Neural cell (in vitro differentiated cells): ENCODE measurements at regions not wholly inside any gene's neighbourhood (a gene's known extent, or its start where the extent isn't known, plus 50 kb on each side); places are given as distances from the start of the nearest gene placed in this dataset.

Experiments
- H2AFZ ChIP-seq: fragments of 200-600, 300-800 bp; sonication (generic), shearing (Covaris generic); 2 replicates; pipeline ENCODE4 v1.6.0; 2014; ENCODE audit warnings: low read depth, mild to moderate bottlenecking, antibody characterized with exemption, low read length, moderate library complexity
- H3F3A ChIP-seq: fragments of 200-600 bp; shearing (Covaris generic); 2 replicates; pipeline ENCODE4 v1.6.1; 2016; ENCODE audit warnings: mild to moderate bottlenecking, moderate library complexity, mixed read lengths, antibody characterized with exemption, low read length; ENCODE audit not compliant: insufficient read depth, poor library complexity, severe bottlenecking
- H3K27ac ChIP-seq: fragments of 200-600, 300-800 bp; sonication (generic), shearing (Covaris generic); 2 replicates; pipeline ENCODE4 v1.5.1; 2014; ENCODE audit warnings: mild to moderate bottlenecking, low read length, moderate library complexity
- H3K27me3 ChIP-seq: fragments of 300-800, 200-600 bp; sonication (generic), shearing (Covaris generic); 2 replicates; pipeline ENCODE4 v1.6.0; 2014; ENCODE audit warnings: mild to moderate bottlenecking, low read depth, low read length, moderate library complexity; ENCODE audit not compliant: insufficient read depth
- H3K36me3 ChIP-seq: fragments of 300-800, 200-600 bp; sonication (generic), shearing (Covaris generic); 2 replicates; pipeline ENCODE4 v1.5.1; 2014; ENCODE audit warnings: mild to moderate bottlenecking, antibody characterized with exemption, low read length, moderate library complexity; ENCODE audit not compliant: insufficient read depth
- H3K4me2 ChIP-seq: fragments of 300-800, 200-600 bp; sonication (generic), shearing (Covaris generic); 2 replicates; pipeline ENCODE4 v1.6.0; 2014; ENCODE audit warnings: mild to moderate bottlenecking, low read length
- H3K4me3 ChIP-seq: fragments of 300-800, 200-600 bp; sonication (generic), shearing (Covaris generic); 2 replicates; pipeline ENCODE4 v1.5.1; 2014; ENCODE audit warnings: mild to moderate bottlenecking, low read length, moderate library complexity
- H3K79me2 ChIP-seq: fragments of 200-600 bp; shearing (Covaris generic); replicated peaks from 2 replicates; pipeline ENCODE4 v1.6.0; 2014; ENCODE audit warnings: mild to moderate bottlenecking, low read length, moderate library complexity; ENCODE audit not compliant: insufficient read depth
- H3K9ac ChIP-seq: fragments of 300-800, 200-600 bp; sonication (generic), shearing (Covaris generic); 2 replicates; pipeline ENCODE4 v1.6.1; 2016; ENCODE audit warnings: mild to moderate bottlenecking, low read length, mixed read lengths
- H3K9me2 ChIP-seq: fragments of 200-600 bp; shearing (Covaris generic); 2 replicates; pipeline ENCODE4 v1.6.1; 2016; ENCODE audit warnings: mild to moderate bottlenecking, low read length, mixed read lengths; ENCODE audit not compliant: insufficient read depth
- H3K9me3 ChIP-seq: fragments of 200-600, 300-800 bp; sonication (generic), shearing (Covaris generic); 2 replicates; pipeline ENCODE4 v1.6.1; 2016; ENCODE audit warnings: mild to moderate bottlenecking, mixed run types, low read length, moderate library complexity, mixed read lengths
- H4K20me1 ChIP-seq: fragments of 200-600 bp; shearing (Covaris generic); 2 replicates; pipeline ENCODE4 v1.6.1; 2016; ENCODE audit warnings: mild to moderate bottlenecking, mixed run types; ENCODE audit not compliant: insufficient read depth
- CTCF ChIP-seq: fragments of 450-650 bp; IDR thresholded peaks from 2 replicates; pipeline ENCODE4 v1.5.1; 2014; ENCODE audit warnings: antibody characterized with exemption, mild to moderate bottlenecking, moderate library complexity; ENCODE audit not compliant: poor library complexity, severe bottlenecking
- EP300 ChIP-seq: fragments of 450-650 bp; conservative IDR thresholded peaks from 2 replicates; pipeline ENCODE4 v1.6.1; 2014; ENCODE audit warnings: antibody characterized with exemption, mild to moderate bottlenecking, moderate library complexity; ENCODE audit not compliant: poor library complexity, severe bottlenecking
- EZH2 ChIP-seq: fragments of 200-600, 300-800 bp; shearing (Covaris generic), sonication (generic); IDR thresholded peaks from 2 replicates; pipeline ENCODE4 v1.6.1; 2014; ENCODE audit warnings: antibody characterized with exemption, low read length, borderline replicate concordance, mild to moderate bottlenecking; ENCODE audit not compliant: insufficient read depth, poor library complexity, severe bottlenecking
- MXI1 ChIP-seq: fragments of 450-650 bp; conservative IDR thresholded peaks from 2 replicates; pipeline ENCODE4 v1.6.1; 2014; ENCODE audit warnings: antibody characterized with exemption, mild to moderate bottlenecking; ENCODE audit not compliant: poor library complexity, severe bottlenecking
- POLR2AphosphoS5 ChIP-seq: IDR thresholded peaks from 2 replicates; pipeline ENCODE4 v1.6.1; 2012
- RAD21 ChIP-seq: fragments of 450-650 bp; conservative IDR thresholded peaks from 2 replicates; pipeline ENCODE4 v1.6.1; 2014; ENCODE audit warnings: antibody characterized with exemption, mild to moderate bottlenecking, moderate library complexity
- REST ChIP-seq: IDR thresholded peaks from 2 replicates; pipeline ENCODE4 v1.6.1; 2012; ENCODE audit warnings: borderline replicate concordance
- SMC3 ChIP-seq: fragments of 450-650 bp; conservative IDR thresholded peaks from 2 replicates; pipeline ENCODE4 v1.6.1; 2014; ENCODE audit warnings: antibody characterized with exemption, mild to moderate bottlenecking, moderate library complexity; ENCODE audit not compliant: poor library complexity
- TAF1 ChIP-seq: IDR thresholded peaks from 2 replicates; pipeline ENCODE4 v1.6.1; 2012; ENCODE audit warnings: low read depth

GRCh38 chr4:166274775-166275174, 401.7 kb downstream of the TLL1 start:
- Histone ChIP-seq H3K4me2 (no peak overlapping the region), H3K9ac (no peak overlapping the region), H3K27ac (no peak overlapping the region), H3K9me3 (no peaks in the 10 kb centered on the region), H3K27me3 (no peaks in the 10 kb centered on the region), H3K36me3 (no peaks in the 10 kb centered on the region), H3K4me3 (no peak overlapping the region), H3F3A (no peaks in the 10 kb centered on the region), H2AFZ (no peak overlapping the region), H3K9me2 (no peaks in the 10 kb centered on the region), H4K20me1 (no peaks in the 10 kb centered on the region), H3K79me2 (no peaks in the 10 kb centered on the region)
- TF ChIP-seq CTCF (no peak), TAF1 (no peak), POLR2AphosphoS5 (no peak), MXI1 (no peak), RAD21 (no peak), EP300 (no peak), SMC3 (no peak), REST (no peak), EZH2 (no peak)

- H3K4me2 ChIP-seq: no peak overlapping the region
- no peak overlapping the region for H3K9ac ChIP-seq
- TF ChIP-seq EP300 (no peak), POLR2AphosphoS5 (no peak), CTCF (no peak), RAD21 (no peak), EZH2 (no peak), MXI1 (no peak), SMC3 (no peak), TAF1 (no peak), REST (no peak)
- no peak overlapping the region for H2AFZ ChIP-seq
- H4K20me1 ChIP-seq: no peaks in the 10 kb centered on the region
- no peaks in the 10 kb centered on the region for H3K36me3 ChIP-seq
- no peaks in the 10 kb centered on the region for H3F3A ChIP-seq
- H3K79me2 ChIP-seq: no peaks in the 10 kb centered on the region
- H3K9me3 ChIP-seq: no peaks in the 10 kb centered on the region
- no peak overlapping the region for H3K27ac ChIP-seq
- H3K4me3 ChIP-seq: no peak overlapping the region
- H3K9me2 ChIP-seq: no peaks in the 10 kb centered on the region
- H3K27me3 ChIP-seq: no peaks in the 10 kb centered on the region
Measured at GRCh38 chr4:166277401-166277800, 404.4 kb downstream of the TLL1 start.
